H9 (cell line): ENCODE measurements at regions not wholly inside any gene's neighbourhood (a gene's known extent, or its start where the extent isn't known, plus 50 kb on each side); places are given as distances from the start of the nearest gene placed in this dataset.

Source experiments
- DNase-seq: peaks from one replicate; pipeline ENCODE4 v3.0.0-alpha.2; 2017
- H2AFZ ChIP-seq: one replicate; pipeline ENCODE4 v1.6.1; 2013; ENCODE audit warnings: mild to moderate bottlenecking, low read length, control low read depth, moderate library complexity
- H2AK5ac ChIP-seq: 2 replicates; pipeline ENCODE4 v1.6.1; 2013; ENCODE audit warnings: low read length, control low read depth, mixed read lengths; ENCODE audit not compliant: insufficient read length
- H2BK120ac ChIP-seq: one replicate; pipeline ENCODE4 v1.6.1; 2013; ENCODE audit warnings: low read depth, mild to moderate bottlenecking, low read length, control low read depth, inconsistent platforms; ENCODE audit not compliant: poor library complexity, severe bottlenecking
- H2BK12ac ChIP-seq: 2 replicates; pipeline ENCODE4 v1.6.1; 2013; ENCODE audit warnings: low read length, control low read depth, mixed read lengths, low read depth; ENCODE audit not compliant: insufficient read length
- H2BK15ac ChIP-seq: 2 replicates; pipeline ENCODE4 v1.6.1; 2013; ENCODE audit warnings: low read depth, low read length, control low read depth
- H2BK20ac ChIP-seq: one replicate; pipeline ENCODE4 v1.6.1; 2013; ENCODE audit warnings: low read depth, mild to moderate bottlenecking, low read length, control low read depth, inconsistent platforms; ENCODE audit not compliant: poor library complexity, severe bottlenecking
- H2BK5ac ChIP-seq: 2 replicates; pipeline ENCODE4 v1.6.1; 2013; ENCODE audit warnings: low read length, control low read depth, mixed read lengths; ENCODE audit not compliant: insufficient read length
- H3K14ac ChIP-seq: 2 replicates; pipeline ENCODE4 v1.6.1; 2013; ENCODE audit warnings: low read length, control low read depth; ENCODE audit not compliant: insufficient read depth
- H3K18ac ChIP-seq: 2 replicates; pipeline ENCODE4 v1.6.1; 2013; ENCODE audit warnings: low read depth, mild to moderate bottlenecking, mixed read lengths, low read length, control low read depth; ENCODE audit not compliant: insufficient read length
- H3K23ac ChIP-seq: 2 replicates; pipeline ENCODE4 v1.6.1; 2013; ENCODE audit warnings: low read length, control low read depth, mixed read lengths, low read depth; ENCODE audit not compliant: insufficient read length
- H3K23me2 ChIP-seq: 2 replicates; pipeline ENCODE4 v1.6.1; 2013; ENCODE audit warnings: low read depth, mild to moderate bottlenecking, mixed read lengths, low read length, control low read depth; ENCODE audit not compliant: insufficient read length, poor library complexity, severe bottlenecking
- H3K27ac ChIP-seq: 2 replicates; pipeline ENCODE4 v1.5.1; 2013; ENCODE audit warnings: low read length, control low read depth, mixed read lengths, low read depth; ENCODE audit not compliant: insufficient read length
- H3K27me3 ChIP-seq: 2 replicates; pipeline ENCODE4 v1.6.1; 2013; ENCODE audit warnings: low read length, control low read depth, inconsistent platforms; ENCODE audit not compliant: insufficient read depth
- H3K4ac ChIP-seq: 2 replicates; pipeline ENCODE4 v1.6.1; 2013; ENCODE audit warnings: low read depth, mild to moderate bottlenecking, control low read depth, inconsistent platforms, low read length, moderate library complexity
- H3K4me1 ChIP-seq: 2 replicates; pipeline ENCODE4 v1.6.1; 2013; ENCODE audit warnings: low read length, control low read depth, inconsistent platforms; ENCODE audit not compliant: insufficient read depth
- H3K4me2 ChIP-seq: 2 replicates; pipeline ENCODE4 v1.6.1; 2013; ENCODE audit warnings: low read length, control low read depth, mixed read lengths; ENCODE audit not compliant: insufficient read length, insufficient read depth
- H3K56ac ChIP-seq: 2 replicates; pipeline ENCODE4 v1.6.1; 2013; ENCODE audit warnings: low read depth, mild to moderate bottlenecking, mixed read lengths, low read length, control low read depth; ENCODE audit not compliant: insufficient read length
- H3K79me1 ChIP-seq: 2 replicates; pipeline ENCODE4 v1.6.1; 2013; ENCODE audit warnings: low read depth, mild to moderate bottlenecking, moderate library complexity, low read length, control low read depth, inconsistent platforms; ENCODE audit not compliant: insufficient read depth, poor library complexity, severe bottlenecking
- H3K79me2 ChIP-seq: 2 replicates; pipeline ENCODE4 v1.6.1; 2013; ENCODE audit warnings: low read length, control low read depth, inconsistent platforms; ENCODE audit not compliant: insufficient read depth
- H3K9ac ChIP-seq: 2 replicates; pipeline ENCODE4 v1.6.1; 2013; ENCODE audit warnings: low read length, control low read depth, mixed read lengths; ENCODE audit not compliant: insufficient read length; ENCODE audit errors: extremely low read depth
- H3K9me3 ChIP-seq: one replicate; pipeline ENCODE4 v1.6.1; 2013; ENCODE audit warnings: low read depth, low read length, inconsistent platforms; ENCODE audit not compliant: control insufficient read depth
- H3T11ph ChIP-seq: one replicate; pipeline ENCODE4 v1.6.1; 2013; ENCODE audit warnings: mild to moderate bottlenecking, low read length, control low read depth, inconsistent platforms
- H4K20me1 ChIP-seq: one replicate; pipeline ENCODE4 v1.6.1; 2013; ENCODE audit not compliant: control insufficient read depth, insufficient read length, insufficient read depth
- H4K5ac ChIP-seq: 2 replicates; pipeline ENCODE4 v1.6.1; 2013; ENCODE audit warnings: low read depth, mild to moderate bottlenecking, mixed read lengths, low read length, control low read depth; ENCODE audit not compliant: insufficient read length
- H4K8ac ChIP-seq: replicated peaks from 2 replicates; pipeline ENCODE4 v1.6.1; 2013; ENCODE audit warnings: low read length, control low read depth, mixed read lengths, low read depth; ENCODE audit not compliant: insufficient read length
- H4K91ac ChIP-seq: 2 replicates; pipeline ENCODE4 v1.6.1; 2013; ENCODE audit warnings: low read depth, mild to moderate bottlenecking, moderate library complexity, mixed read lengths, low read length, control low read depth; ENCODE audit not compliant: insufficient read length
- H3K27ac Mint-ChIP-seq, 3 experiments: 2 replicates in 2 of 3; 3 replicates in 1 of 3; pipeline ENCODE4 v1.8.0; 2020 to 2021; ENCODE audit warnings: mixed read lengths in 3 of 3, mild to moderate bottlenecking in 1 of 3, moderate library complexity in 1 of 3
- H3K27me3 Mint-ChIP-seq: 2 replicates; pipeline ENCODE4 v1.8.0; 2021; ENCODE audit warnings: low read depth, mild to moderate bottlenecking, moderate library complexity, mixed read lengths
- H3K36me3 Mint-ChIP-seq, 3 experiments: 2 replicates in 2 of 3; 3 replicates in 1 of 3; pipeline ENCODE4 v1.8.0; 2020 to 2021; ENCODE audit warnings: low read depth in 3 of 3, mixed read lengths in 3 of 3; ENCODE audit not compliant: insufficient read depth in 1 of 3
- H3K4me1 Mint-ChIP-seq, 2 experiments: 2 replicates each; pipeline ENCODE4 v1.8.0; 2020; ENCODE audit warnings: mixed read lengths in 2 of 2
- H3K4me3 Mint-ChIP-seq, 2 experiments: 2 replicates in 1 of 2; 3 replicates in 1 of 2; pipeline ENCODE4 v1.8.0; 2020 to 2021; ENCODE audit warnings: mild to moderate bottlenecking in 2 of 2, mixed read lengths in 2 of 2, moderate library complexity in 1 of 2
- H3K9me3 Mint-ChIP-seq, 2 experiments: 2 replicates in 1 of 2; 3 replicates in 1 of 2; pipeline ENCODE4 v1.8.0; 2020; ENCODE audit warnings: mild to moderate bottlenecking in 2 of 2, mixed read lengths in 2 of 2, moderate library complexity in 1 of 2
- CTCF ChIP-seq: fragments of 200-600 bp; sonication (generic); conservative IDR thresholded peaks from 3 replicates; pipeline ENCODE4 v1.8.0; 2021; ENCODE audit warnings: antibody characterized with exemption, mild to moderate bottlenecking
- WGBS: extraction: QIAGEN DNeasy Blood & Tissue Kit; methylation state at CpG from one replicate; pipeline ENCODE4 v1.1.7; 2013; ENCODE audit warnings: missing lambda C conversion rate, low lambda C conversion rate, mixed read lengths; ENCODE audit not compliant: insufficient read length; ENCODE audit errors: extremely low coverage; 5-methylcytosine and 5-hydroxymethylcytosine counted together

- TF ChIP-seq CTCF: no peak
- WGBS: no CpG with 5 or more reads among the region's 15 CpGs
These were observed 122.9 kb upstream of the MGMT start for GRCh38 chr10:129344103-129344502.

More at GRCh38 chr10:129344103-129344502, 122.9 kb upstream of the MGMT start:
- H2BK12ac ChIP-seq: no peak overlapping the region
- H2BK15ac ChIP-seq: no peak overlapping the region
- H3K23ac ChIP-seq: no peak overlapping the region
- no peak overlapping the region for H3K27ac ChIP-seq
- no peak overlapping the region for H3K4ac ChIP-seq
- H4K91ac ChIP-seq: no peak overlapping the region
- H3K56ac ChIP-seq: no peak overlapping the region
- H3K79me1 ChIP-seq: no peaks in the 10 kb centered on the region
- H3K23me2 ChIP-seq: no peaks in the 10 kb centered on the region
- Mint-ChIP-seq H3K4me1 (peaks cover 0 to 7% of the 10 kb centered on the region in 2 experiments; a peak in 2 of 4 replicates), H3K9me3 (no peaks in the 10 kb centered on the region), H3K27ac (no peak overlapping the region; a peak in 1 of 7 replicates), H3K36me3 (no peaks in the 10 kb centered on the region), H3K4me3 (no peak overlapping the region), H3K27me3 (peaks cover 3% of the 10 kb centered on the region; the same call in 1 of the 2 replicates)
- H2BK20ac ChIP-seq: no peak overlapping the region
- H3K27me3 ChIP-seq: no peaks in the 10 kb centered on the region
- no peak overlapping the region for H2BK120ac ChIP-seq
- no peaks in the 10 kb centered on the region for H3K4me1 ChIP-seq
- H3K18ac ChIP-seq: no peak overlapping the region
- no peak overlapping the region for H3K9ac ChIP-seq
- H3K79me2 ChIP-seq: no peaks in the 10 kb centered on the region
- H2AFZ ChIP-seq: no peak overlapping the region
- no peaks in the 10 kb centered on the region for H4K20me1 ChIP-seq
- no peaks in the 10 kb centered on the region for H3K9me3 ChIP-seq
- H4K8ac ChIP-seq: no peak overlapping the region
- no peak overlapping the region for H2BK5ac ChIP-seq
- no peak overlapping the region for H2AK5ac ChIP-seq
- no peak for DNase-seq
- no peak overlapping the region; the same call in 1 of the 2 replicates for H3K14ac ChIP-seq
- no peak overlapping the region for H3T11ph ChIP-seq
- H4K5ac ChIP-seq: no peak overlapping the region
- H3K4me2 ChIP-seq: no peak overlapping the region
